T47D (cell line): ENCODE measurements at regions not wholly inside any gene's neighbourhood (a gene's known extent, or its start where the extent isn't known, plus 50 kb on each side); places are given as distances from the start of the nearest gene placed in this dataset.
"Not testable (repeated sequence)": the region's sequence is repeated elsewhere in the genome, so short reads cannot be mapped to it uniquely, and the experiment has no call there.

Experiments used
- DNase-seq, 2 experiments: peaks; one replicate each; pipeline versions ENCODE4 v3.0.0 to v3.0.0-alpha.2; 2011 to 2012; ENCODE audit warnings: low read depth in 1 of 2, low spot score in 1 of 2
- JUND ChIP-seq: IDR thresholded peaks from 2 replicates; pipeline ENCODE4 v1.6.1; 2012; ENCODE audit warnings: low read depth
- in situ Hi-C: cut with HindIII; loops from 2 replicates; pipeline ENCODE4 v1.10.0; 2016; ENCODE audit warnings: low sequenced_read_pairs, low pct_unique_long_range_greater_than_20kb

- no peak for TF ChIP-seq JUND
- DNase-seq: no peak
- in situ Hi-C loops: no loop called here
Observed at GRCh38 chr7:36048902-36049240, 104.2 kb upstream of the EEPD1 start.

GRCh38 chr7:36051501-36051900, 101.6 kb upstream of the EEPD1 start:
- DNase-seq: no peak
- in situ Hi-C loops: no loop called here
- no peak for TF ChIP-seq JUND

- in situ Hi-C loops: no loop called here
- no peak for DNase-seq
- no peak for TF ChIP-seq JUND
Observed at GRCh38 chr7:36053589-36053988, 99.5 kb upstream of the EEPD1 start.

GRCh38 chr7:36054637-36055036, 98.4 kb upstream of the EEPD1 start:
- in situ Hi-C loops: no loop called here
- no peak for TF ChIP-seq JUND
- DNase-seq: no peak

GRCh38 chr7:36055207-36055606, 97.8 kb upstream of the EEPD1 start:
- in situ Hi-C loops: no loop called here

GRCh38 chr7:36057323-36057722, 95.7 kb upstream of the EEPD1 start:
- in situ Hi-C loops: no loop called here
- no peak for DNase-seq
- TF ChIP-seq JUND: no peak

More at GRCh38 chr7:36055207-36055606, 97.8 kb upstream of the EEPD1 start:
- no peak for DNase-seq
- no peak for TF ChIP-seq JUND

GRCh38 chr7:36058020-36058592, 94.9 kb upstream of the EEPD1 start:
- no peak for DNase-seq
- TF ChIP-seq JUND: no peak
- in situ Hi-C loops: no loop called here

GRCh38 chr7:36060388-36060787, 92.7 kb upstream of the EEPD1 start:
- in situ Hi-C loops: not testable (repeated sequence)

GRCh38 chr7:36062154-36062815, 90.8 kb upstream of the EEPD1 start:
- in situ Hi-C loops: no loop called here
- DNase-seq: no peak
- TF ChIP-seq JUND: no peak

More at GRCh38 chr7:36060388-36060787, 92.7 kb upstream of the EEPD1 start:
- DNase-seq: not testable (repeated sequence)

GRCh38 chr7:36064676-36065075, 88.4 kb upstream of the EEPD1 start:
- TF ChIP-seq JUND: no peak
- in situ Hi-C loops: no loop called here
- DNase-seq: no peak

- in situ Hi-C loops, DNase-seq: not testable (repeated sequence)
Observed at GRCh38 chr7:36065563-36066342, 87.3 kb upstream of the EEPD1 start.

GRCh38 chr7:36066343-36066664, 86.8 kb upstream of the EEPD1 start:
- TF ChIP-seq JUND: no peak
- in situ Hi-C loops: no loop called here
- no peak for DNase-seq

- DNase-seq: no peak
- TF ChIP-seq JUND: no peak
- in situ Hi-C loops: no loop called here
Observed at GRCh38 chr7:36070230-36070629, 82.8 kb upstream of the EEPD1 start.
